SJCRH30 (cell line): ENCODE measurements at regions not wholly inside any gene's neighbourhood (a gene's known extent, or its start where the extent isn't known, plus 50 kb on each side); places are given as distances from the start of the nearest gene placed in this dataset.
A peak's percentile ranks its signal among the peaks of the same experiment; 100 is the strongest.
"Not testable (repeated sequence)": the region's sequence is repeated elsewhere in the genome, so short reads cannot be mapped to it uniquely, and the experiment has no call there.

Experiments used
- DNase-seq, 2 experiments: peaks; one replicate each; pipeline ENCODE4 v3.0.0-alpha.2; 2015 to 2020
- H3K27ac ChIP-seq: fragments of 250-450 bp; sonication (Bioruptor Pico); 2 replicates; pipeline ENCODE4 v1.5.1; 2020; ENCODE audit warnings: mild to moderate bottlenecking, moderate library complexity
- H3K27me3 ChIP-seq: fragments of 250-450 bp; sonication (Bioruptor Pico); 2 replicates; pipeline ENCODE4 v1.5.1; 2020; ENCODE audit warnings: mild to moderate bottlenecking, moderate library complexity
- H3K36me3 ChIP-seq: fragments of 250-450 bp; sonication (Bioruptor Pico); 2 replicates; pipeline ENCODE4 v1.5.1; 2020; ENCODE audit warnings: mild to moderate bottlenecking, moderate library complexity
- H3K4me1 ChIP-seq: fragments of 250-450 bp; sonication (Bioruptor Pico); 2 replicates; pipeline ENCODE4 v1.5.1; 2020; ENCODE audit warnings: mild to moderate bottlenecking, moderate library complexity
- H3K4me3 ChIP-seq: fragments of 250-450 bp; sonication (Bioruptor Pico); 2 replicates; pipeline ENCODE4 v1.5.1; 2020; ENCODE audit warnings: mild to moderate bottlenecking, moderate library complexity
- H3K9me3 ChIP-seq: fragments of 250-450 bp; sonication (Bioruptor Pico); replicated peaks from 2 replicates; pipeline ENCODE4 v1.5.1; 2020; ENCODE audit warnings: mild to moderate bottlenecking, moderate library complexity

- not testable (repeated sequence) for H3K4me1 ChIP-seq, H3K36me3 ChIP-seq, H3K27me3 ChIP-seq, DNase-seq, H3K27ac ChIP-seq, H3K4me3 ChIP-seq
- peaks cover 10% of the 10 kb centered on the region for H3K9me3 ChIP-seq
Observed at GRCh38 chr7:9163691-9164090, 730.3 kb downstream of the NXPH1 start.

DNA sequence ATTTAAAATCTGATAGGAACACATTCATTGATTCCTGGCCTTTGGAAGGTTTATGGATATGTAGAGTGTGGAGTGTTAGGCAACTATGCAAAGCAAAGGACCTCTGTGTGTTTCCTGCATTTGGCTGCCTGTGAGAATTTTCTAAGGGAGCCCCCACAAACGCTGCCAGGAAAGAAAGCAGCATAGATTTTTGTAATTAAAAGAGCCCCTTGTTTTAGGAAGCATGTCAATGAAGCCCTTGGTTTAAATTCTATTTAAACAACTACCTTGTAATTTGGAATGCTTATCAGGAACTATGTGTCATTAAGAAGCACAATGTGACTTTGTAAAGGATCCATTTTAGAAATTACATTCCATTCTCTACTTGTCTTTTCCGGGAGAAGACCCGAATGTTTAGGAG lies 742.5 kb downstream of the NXPH1 start:
- Histone ChIP-seq H3K4me1 (no peaks in the 10 kb centered on the region), H3K36me3 (peaks cover 38% of the 10 kb centered on the region), H3K27me3 (no peaks in the 10 kb centered on the region), H3K9me3 (peaks cover 5% of the 10 kb centered on the region; the same call in 1 of the 2 replicates), H3K4me3 (no peak overlapping the region), H3K27ac (no peak overlapping the region)
- DNase-seq = no peak

- DNase-seq = no peak
- Histone ChIP-seq H3K27me3 (no peaks in the 10 kb centered on the region), H3K4me3 (no peak overlapping the region), H3K27ac (no peak overlapping the region), H3K36me3 (peaks cover 20% of the 10 kb centered on the region; the same call in 1 of the 2 replicates), H3K4me1 (no peaks in the 10 kb centered on the region), H3K9me3 (no peaks in the 10 kb centered on the region)
Observed at GRCh38 chr7:9181356-9181755, 747.9 kb downstream of the NXPH1 start.

DNA sequence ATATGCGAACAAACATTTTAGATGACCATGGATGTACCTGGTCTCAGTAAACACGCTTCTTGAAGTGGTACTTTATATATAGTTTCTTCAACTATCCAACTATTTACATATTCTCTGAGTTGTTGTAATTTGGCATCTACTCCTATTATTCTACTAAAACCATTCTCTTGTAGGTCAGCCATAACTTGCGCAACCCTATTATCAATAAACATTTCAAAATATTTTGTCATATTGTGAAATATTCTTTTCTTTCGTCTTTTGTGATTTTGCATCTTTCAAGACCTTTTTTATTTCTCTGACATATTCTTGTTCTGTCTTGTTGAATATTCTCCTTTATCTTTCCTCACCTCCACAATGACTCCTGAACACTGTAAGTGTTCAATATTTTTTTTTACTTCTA lies 753.3 kb downstream of the NXPH1 start:
- Histone ChIP-seq H3K27me3 (no peaks in the 10 kb centered on the region), H3K36me3 (no peaks in the 10 kb centered on the region; the same call in 1 of the 2 replicates), H3K9me3 (no peaks in the 10 kb centered on the region), H3K27ac (no peak overlapping the region), H3K4me3 (no peak overlapping the region), H3K4me1 (no peaks in the 10 kb centered on the region)
- DNase-seq = no peak

- H3K4me1 ChIP-seq = no peaks in the 10 kb centered on the region
Observed at GRCh38 chr7:9189703-9190102, 756.3 kb downstream of the NXPH1 start.

DNA sequence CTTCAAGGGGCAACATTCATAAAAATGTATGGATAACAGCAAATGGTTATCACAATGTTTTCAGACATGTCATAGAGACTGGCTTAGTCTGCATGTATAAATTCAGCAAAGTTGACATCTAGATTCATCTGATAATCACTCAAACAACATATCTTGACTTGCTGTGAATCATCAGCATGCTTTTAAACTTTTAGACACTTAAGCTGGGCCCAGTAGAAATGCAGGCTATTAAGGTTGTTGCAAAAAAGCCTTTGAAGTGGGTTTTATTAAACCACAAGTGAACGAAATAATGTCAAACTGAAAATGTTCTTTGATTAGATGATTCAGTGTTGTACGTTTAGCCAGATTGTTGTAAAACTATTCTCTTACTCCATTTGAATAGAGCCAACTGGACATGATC lies 759.6 kb downstream of the NXPH1 start:
- Histone ChIP-seq H3K4me3 (no peak overlapping the region), H3K4me1 (no peaks in the 10 kb centered on the region), H3K27ac (no peak overlapping the region), H3K36me3 (no peaks in the 10 kb centered on the region), H3K9me3 (no peaks in the 10 kb centered on the region), H3K27me3 (no peaks in the 10 kb centered on the region)
- DNase-seq = no peak

More at GRCh38 chr7:9189703-9190102, 756.3 kb downstream of the NXPH1 start:
- peak overlapping the region; percentile 88 for H3K27ac ChIP-seq
- peak overlapping the region; percentile 65 for H3K4me3 ChIP-seq
- no peaks in the 10 kb centered on the region for H3K27me3 ChIP-seq
- no peaks in the 10 kb centered on the region for H3K9me3 ChIP-seq
- H3K36me3 ChIP-seq = no peaks in the 10 kb centered on the region
- DNase-seq = peak; percentile 81 to 86

DNA sequence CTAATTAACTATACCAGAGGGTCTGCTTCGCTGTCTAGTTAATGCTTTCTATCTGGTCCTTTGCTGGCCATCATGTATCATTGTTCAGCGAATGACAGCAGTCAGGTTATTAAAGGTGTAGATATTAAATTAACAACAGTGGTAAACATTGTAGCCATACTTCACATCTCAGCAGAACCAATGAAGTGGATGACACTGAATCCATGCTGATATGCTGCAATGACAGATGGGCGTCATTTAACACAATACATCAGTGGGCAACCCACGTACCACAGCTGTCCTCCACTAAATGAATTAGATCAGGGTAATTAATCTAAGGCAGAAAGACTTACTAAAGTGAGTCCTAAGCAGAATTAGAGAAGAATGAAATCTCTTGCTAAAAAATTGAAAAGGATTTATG lies 767.2 kb downstream of the NXPH1 start:
- peaks cover 11% of the 10 kb centered on the region for H3K4me1 ChIP-seq
- no peak overlapping the region for H3K27ac ChIP-seq
- H3K36me3 ChIP-seq = no peaks in the 10 kb centered on the region
- no peak overlapping the region for H3K4me3 ChIP-seq
- no peaks in the 10 kb centered on the region; the same call in 1 of the 2 replicates for H3K9me3 ChIP-seq
- H3K27me3 ChIP-seq = no peaks in the 10 kb centered on the region
- DNase-seq = peak in 1 of 2 experiments; percentile 33

- H3K36me3 ChIP-seq = no peaks in the 10 kb centered on the region
Observed at GRCh38 chr7:9201928-9202327, 768.5 kb downstream of the NXPH1 start.

DNA sequence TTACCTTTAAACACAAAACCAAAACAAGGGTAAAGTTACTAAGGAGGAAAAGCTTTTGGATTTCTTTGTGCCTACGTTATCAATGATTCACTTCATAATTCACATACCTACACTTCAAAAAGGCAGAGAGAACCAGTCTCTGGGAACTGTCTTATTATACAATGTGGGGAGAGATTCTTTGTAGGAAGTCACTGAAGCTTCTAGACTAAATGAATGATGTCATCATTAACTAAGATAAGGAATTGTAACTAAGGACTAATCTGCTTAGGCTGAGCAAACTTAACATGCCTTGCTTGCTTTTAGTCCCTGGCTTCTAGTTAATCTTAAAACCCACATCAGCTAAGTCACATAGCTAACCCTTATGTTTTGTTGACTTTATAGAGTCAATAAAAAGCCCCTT lies 771.2 kb downstream of the NXPH1 start:
- H3K4me1 ChIP-seq = peaks cover 11% of the 10 kb centered on the region
- no peak overlapping the region for H3K27ac ChIP-seq
- no peaks in the 10 kb centered on the region for H3K9me3 ChIP-seq
- H3K36me3 ChIP-seq = no peaks in the 10 kb centered on the region
- no peak for DNase-seq
- H3K4me3 ChIP-seq = no peak overlapping the region
- no peaks in the 10 kb centered on the region for H3K27me3 ChIP-seq

More at GRCh38 chr7:9201928-9202327, 768.5 kb downstream of the NXPH1 start:
- Histone ChIP-seq H3K4me3 (no peak overlapping the region), H3K9me3 (no peaks in the 10 kb centered on the region; the same call in 1 of the 2 replicates), H3K27me3 (no peaks in the 10 kb centered on the region), H3K27ac (no peak overlapping the region), H3K4me1 (peaks cover 11% of the 10 kb centered on the region)
- DNase-seq = no peak

DNA sequence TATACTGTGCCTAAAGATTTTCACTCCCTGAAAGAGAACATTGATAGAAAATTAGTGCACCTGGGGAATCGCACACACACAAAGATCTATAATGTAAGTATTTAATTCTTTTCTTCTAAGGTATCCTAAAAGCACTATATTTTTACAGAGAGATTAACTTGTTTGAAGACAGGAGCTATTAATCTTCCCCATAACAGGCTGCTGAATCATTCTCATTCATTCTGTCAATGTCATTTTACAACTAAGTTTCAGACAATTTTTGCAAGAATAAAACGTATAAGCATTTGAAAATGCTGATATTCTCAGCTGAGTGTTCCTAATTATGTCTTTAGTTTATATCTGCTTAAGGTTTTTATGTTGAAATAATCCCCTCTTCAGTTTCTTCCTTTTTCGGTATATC lies 776.7 kb downstream of the NXPH1 start:
- H3K4me3 ChIP-seq = no peak overlapping the region
- no peaks in the 10 kb centered on the region for H3K27me3 ChIP-seq
- no peaks in the 10 kb centered on the region for H3K9me3 ChIP-seq
- H3K4me1 ChIP-seq = no peaks in the 10 kb centered on the region
- no peak overlapping the region for H3K27ac ChIP-seq
- no peaks in the 10 kb centered on the region for H3K36me3 ChIP-seq
- DNase-seq = no peak

DNA sequence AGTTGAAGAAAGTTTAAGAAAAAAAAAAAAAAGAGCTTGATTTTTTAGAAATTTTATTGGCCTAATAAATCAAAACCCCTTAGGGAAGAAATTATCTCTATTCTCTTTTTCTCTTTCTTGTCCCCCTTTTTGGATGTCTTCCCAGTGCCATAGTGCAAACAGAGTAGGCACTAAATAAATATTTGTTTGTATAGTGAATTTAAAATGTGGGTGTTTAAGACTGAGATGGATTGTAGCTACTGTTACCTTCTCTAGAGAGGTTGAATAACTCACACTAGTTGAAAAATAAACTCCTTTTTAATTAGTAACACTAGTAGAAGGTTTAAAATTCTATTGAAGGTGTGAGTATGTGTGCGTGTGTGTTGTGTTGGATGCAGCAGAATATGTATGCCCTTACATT lies 783.8 kb downstream of the NXPH1 start:
- no peak for DNase-seq
- Histone ChIP-seq H3K27me3 (no peaks in the 10 kb centered on the region), H3K9me3 (no peaks in the 10 kb centered on the region), H3K4me3 (no peak overlapping the region), H3K27ac (no peak overlapping the region), H3K4me1 (no peaks in the 10 kb centered on the region), H3K36me3 (no peaks in the 10 kb centered on the region)

GRCh38 chr7:9226500-9226899 lies 793.1 kb downstream of the NXPH1 start:
- H3K4me3 ChIP-seq = no peak overlapping the region
- no peaks in the 10 kb centered on the region for H3K27me3 ChIP-seq
- peaks cover 14% of the 10 kb centered on the region; the same call in 1 of the 2 replicates for H3K4me1 ChIP-seq

DNA sequence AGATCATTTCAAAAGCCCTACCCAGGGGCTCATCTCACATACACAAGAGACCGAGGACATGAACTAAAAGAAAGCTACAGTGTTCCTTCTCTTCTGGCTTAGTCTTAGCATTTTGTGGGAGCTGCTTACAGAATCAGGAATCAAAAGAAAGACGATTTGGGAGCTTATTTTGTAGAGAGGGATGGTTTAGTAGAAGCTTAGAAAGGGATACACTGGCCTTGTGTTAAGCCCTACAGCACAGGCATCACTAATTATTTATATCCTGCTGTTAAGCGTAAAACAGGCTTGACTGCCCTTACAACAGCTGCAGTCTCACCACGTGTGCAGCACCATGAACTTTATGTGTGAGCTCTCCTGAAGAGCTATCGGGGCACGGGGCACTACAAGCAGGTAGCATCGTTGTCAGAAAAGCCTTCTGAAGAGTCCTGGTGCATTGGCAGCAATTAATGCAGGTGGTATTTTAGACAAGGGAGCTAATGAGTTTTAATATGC lies 798.3 kb downstream of the NXPH1 start:
- H3K27ac ChIP-seq = peak overlapping the region; percentile 99
- H3K4me3 ChIP-seq = peak overlapping the region; percentile 26
- H3K27me3 ChIP-seq = no peaks in the 10 kb centered on the region
- H3K4me1 ChIP-seq = peaks cover 35% of the 10 kb centered on the region
- no peaks in the 10 kb centered on the region for H3K36me3 ChIP-seq
- no peaks in the 10 kb centered on the region for H3K9me3 ChIP-seq
- DNase-seq = peak; percentile 92 to 98

More at GRCh38 chr7:9226500-9226899, 793.1 kb downstream of the NXPH1 start:
- H3K27ac ChIP-seq = no peak overlapping the region
- no peaks in the 10 kb centered on the region for H3K36me3 ChIP-seq
- no peak for DNase-seq
- no peaks in the 10 kb centered on the region for H3K9me3 ChIP-seq

- Histone ChIP-seq H3K9me3 (no peaks in the 10 kb centered on the region), H3K27ac (no peak overlapping the region), H3K27me3 (no peaks in the 10 kb centered on the region), H3K4me3 (no peak overlapping the region), H3K36me3 (no peaks in the 10 kb centered on the region), H3K4me1 (peaks cover 3% of the 10 kb centered on the region; the same call in 1 of the 2 replicates)
- no peak for DNase-seq
Observed at GRCh38 chr7:9240001-9240400, 806.6 kb downstream of the NXPH1 start.

GRCh38 chr7:9241826-9242225 lies 808.4 kb downstream of the NXPH1 start:
- no peak overlapping the region for H3K4me3 ChIP-seq
- no peaks in the 10 kb centered on the region for H3K36me3 ChIP-seq
- H3K27me3 ChIP-seq = no peaks in the 10 kb centered on the region
- peaks cover 3% of the 10 kb centered on the region; the same call in 1 of the 2 replicates for H3K4me1 ChIP-seq
- H3K27ac ChIP-seq = no peak overlapping the region
- DNase-seq = no peak
- H3K9me3 ChIP-seq = no peaks in the 10 kb centered on the region

GRCh38 chr7:9242636-9243035 lies 809.2 kb downstream of the NXPH1 start:
- no peak for DNase-seq
- Histone ChIP-seq H3K27me3 (no peaks in the 10 kb centered on the region), H3K9me3 (no peaks in the 10 kb centered on the region), H3K4me3 (no peak overlapping the region), H3K4me1 (peaks cover 3% of the 10 kb centered on the region; the same call in 1 of the 2 replicates), H3K36me3 (no peaks in the 10 kb centered on the region), H3K27ac (no peak overlapping the region)
